Osteocyte (in vitro differentiated cells): ENCODE measurements at regions not wholly inside any gene's neighbourhood (a gene's known extent, or its start where the extent isn't known, plus 50 kb on each side); places are given as distances from the start of the nearest gene placed in this dataset.

Experiments
- DNase-seq: peaks from one replicate; pipeline ENCODE4 v3.0.0; 2021; ENCODE audit warnings: mixed read lengths; ENCODE audit not compliant: unreplicated experiment; ENCODE audit errors: extremely low spot score
- H3K27ac Mint-ChIP-seq: one replicate; pipeline ENCODE4 v1.8.0; 2021; ENCODE audit warnings: mild to moderate bottlenecking, mixed read lengths; ENCODE audit not compliant: unreplicated experiment
- H3K27me3 Mint-ChIP-seq: one replicate; pipeline ENCODE4 v1.8.0; 2021; ENCODE audit warnings: mixed read lengths; ENCODE audit not compliant: unreplicated experiment
- H3K36me3 Mint-ChIP-seq: one replicate; pipeline ENCODE4 v1.8.0; 2021; ENCODE audit warnings: mixed read lengths; ENCODE audit not compliant: unreplicated experiment
- H3K4me1 Mint-ChIP-seq: one replicate; pipeline ENCODE4 v1.8.0; 2021; ENCODE audit warnings: mixed read lengths; ENCODE audit not compliant: unreplicated experiment
- H3K4me3 Mint-ChIP-seq: one replicate; pipeline ENCODE4 v1.8.0; 2021; ENCODE audit warnings: mild to moderate bottlenecking, moderate library complexity, mixed read lengths; ENCODE audit not compliant: unreplicated experiment
- H3K9me3 Mint-ChIP-seq: one replicate; pipeline ENCODE4 v1.8.0; 2021; ENCODE audit warnings: mixed read lengths; ENCODE audit not compliant: unreplicated experiment
- CTCF ChIP-seq: fragments of 200-600 bp; sonication (generic); IDR thresholded peaks from 2 replicates; pipeline ENCODE4 v1.5.0; 2021; ENCODE audit warnings: antibody characterized with exemption, mild to moderate bottlenecking, moderate library complexity

GRCh38 chr21:28762357-28762735, 230.3 kb downstream of the LTN1 start:
- Mint-ChIP-seq H3K27me3 (no peaks in the 10 kb centered on the region), H3K9me3 (peaks cover 4% of the 10 kb centered on the region), H3K4me1 (peaks cover 3% of the 10 kb centered on the region), H3K4me3 (no peak overlapping the region), H3K27ac (no peak overlapping the region), H3K36me3 (no peaks in the 10 kb centered on the region)
- TF ChIP-seq CTCF: no peak
- no peak for DNase-seq

GRCh38 chr21:28761674-28762356, 230.9 kb downstream of the LTN1 start:
- no peak overlapping the region for H3K4me3 Mint-ChIP-seq
- peaks cover 3% of the 10 kb centered on the region for H3K4me1 Mint-ChIP-seq
- no peaks in the 10 kb centered on the region for H3K36me3 Mint-ChIP-seq
- no peaks in the 10 kb centered on the region for H3K27me3 Mint-ChIP-seq
- no peak for DNase-seq
- no peak for TF ChIP-seq CTCF
- H3K27ac Mint-ChIP-seq: no peak overlapping the region
- peaks cover 4% of the 10 kb centered on the region for H3K9me3 Mint-ChIP-seq

GRCh38 chr21:28758883-28759242, 233.8 kb downstream of the LTN1 start:
- no peak for DNase-seq
- Mint-ChIP-seq H3K27ac (no peak overlapping the region), H3K36me3 (no peaks in the 10 kb centered on the region), H3K4me1 (peaks cover 3% of the 10 kb centered on the region), H3K4me3 (no peak overlapping the region), H3K9me3 (no peaks in the 10 kb centered on the region), H3K27me3 (no peaks in the 10 kb centered on the region)
- TF ChIP-seq CTCF: no peak

GRCh38 chr21:28758042-28758882, 234.4 kb downstream of the LTN1 start:
- TF ChIP-seq CTCF: no peak
- H3K9me3 Mint-ChIP-seq: no peaks in the 10 kb centered on the region
- no peaks in the 10 kb centered on the region for H3K27me3 Mint-ChIP-seq
- no peaks in the 10 kb centered on the region for H3K36me3 Mint-ChIP-seq
- peaks cover 3% of the 10 kb centered on the region for H3K4me1 Mint-ChIP-seq
- H3K4me3 Mint-ChIP-seq: no peak overlapping the region
- no peak for DNase-seq
- H3K27ac Mint-ChIP-seq: no peak overlapping the region

- DNase-seq: no peak
- Mint-ChIP-seq H3K4me3 (no peak overlapping the region), H3K36me3 (peaks cover 2% of the 10 kb centered on the region), H3K9me3 (no peaks in the 10 kb centered on the region), H3K27me3 (no peaks in the 10 kb centered on the region), H3K4me1 (peaks cover 3% of the 10 kb centered on the region), H3K27ac (no peak overlapping the region)
- TF ChIP-seq CTCF: no peak
Observed at GRCh38 chr21:28754862-28755261, 237.8 kb downstream of the LTN1 start.
